MM.1S (cell line): ENCODE measurements at regions not wholly inside any gene's neighbourhood (a gene's known extent, or its start where the extent isn't known, plus 50 kb on each side); places are given as distances from the start of the nearest gene placed in this dataset.

Experiments
- DNase-seq: peaks from one replicate; pipeline ENCODE4 v3.0.0-alpha.2; 2015
- H2AFZ ChIP-seq: fragments of 300-600 bp; sonication (generic); 2 replicates; pipeline ENCODE4 v1.6.0; 2016; ENCODE audit warnings: antibody characterized with exemption, low read length
- H3F3A ChIP-seq: fragments of 300-600 bp; sonication (generic); 2 replicates; pipeline ENCODE4 v1.6.1; 2016; ENCODE audit warnings: mild to moderate bottlenecking, antibody characterized with exemption, low read length, moderate library complexity, mixed read lengths; ENCODE audit not compliant: insufficient read depth
- H3K27ac ChIP-seq: fragments of 300-600 bp; sonication (generic); 2 replicates; pipeline ENCODE4 v1.5.1; 2016; ENCODE audit warnings: mild to moderate bottlenecking, low read length
- H3K27me3 ChIP-seq: fragments of 300-600 bp; sonication (generic); replicated peaks from 2 replicates; pipeline ENCODE4 v1.6.0; 2016; ENCODE audit warnings: low read length; ENCODE audit not compliant: insufficient read depth
- H3K36me3 ChIP-seq: fragments of 300-600 bp; sonication (generic); replicated peaks from 2 replicates; pipeline ENCODE4 v1.6.1; 2016; ENCODE audit warnings: mild to moderate bottlenecking, low read length, mixed read lengths; ENCODE audit not compliant: insufficient read depth
- H3K4me1 ChIP-seq: fragments of 300-600 bp; sonication (generic); 2 replicates; pipeline ENCODE4 v1.6.1; 2016; ENCODE audit warnings: low read length, mixed read lengths
- H3K4me2 ChIP-seq: fragments of 300-600 bp; sonication (generic); 2 replicates; pipeline ENCODE4 v1.6.0; 2016; ENCODE audit warnings: low read depth, low read length
- H3K4me3 ChIP-seq: fragments of 300-600 bp; sonication (generic); 2 replicates; pipeline ENCODE4 v1.5.1; 2016; ENCODE audit warnings: low read length, mixed read lengths
- H3K79me2 ChIP-seq: fragments of 300-600 bp; sonication (generic); 2 replicates; pipeline ENCODE4 v1.6.1; 2016; ENCODE audit warnings: mixed run types, low read length, mixed read lengths
- H3K9ac ChIP-seq: fragments of 300-600 bp; sonication (generic); 2 replicates; pipeline ENCODE4 v1.6.1; 2016; ENCODE audit warnings: low read length, mixed read lengths
- H3K9me2 ChIP-seq: fragments of 300-600 bp; sonication (generic); replicated peaks from 2 replicates; pipeline ENCODE4 v1.6.1; 2016; ENCODE audit warnings: mild to moderate bottlenecking, low read length, mixed read lengths; ENCODE audit not compliant: insufficient read depth
- H3K9me3 ChIP-seq: fragments of 300-600 bp; sonication (generic); replicated peaks from 2 replicates; pipeline ENCODE4 v1.6.1; 2016; ENCODE audit warnings: mild to moderate bottlenecking, low read length, mixed read lengths; ENCODE audit not compliant: insufficient read depth
- H4K20me1 ChIP-seq: fragments of 300-600 bp; sonication (generic); 2 replicates; pipeline ENCODE4 v1.6.1; 2016; ENCODE audit warnings: mild to moderate bottlenecking, low read length, moderate library complexity, mixed read lengths; ENCODE audit not compliant: insufficient read depth
- CTCF ChIP-seq: fragments of 300-600 bp; sonication (generic); IDR thresholded peaks from 2 replicates; pipeline ENCODE4 v1.5.1; 2016; ENCODE audit warnings: antibody characterized with exemption, low read length, mixed read lengths
- EZH2 ChIP-seq: fragments of 300-600 bp; sonication (generic); optimal IDR thresholded peaks from 2 replicates; pipeline ENCODE3; 2017; ENCODE audit warnings: low read depth, mild to moderate bottlenecking, antibody characterized with exemption, low read length, mixed read lengths
- EZH2phosphoT487 ChIP-seq: fragments of 300-600 bp; sonication (generic); IDR thresholded peaks from 2 replicates; pipeline ENCODE4 v1.6.1; 2018; ENCODE audit warnings: antibody characterized with exemption, low read length

GRCh38 chr2:187165936-187166610 lies 282.0 kb downstream of the CALCRL start:
- no peak overlapping the region for H3K9ac ChIP-seq
- H3F3A ChIP-seq = no peaks in the 10 kb centered on the region
- DNase-seq = no peak
- H4K20me1 ChIP-seq = no peaks in the 10 kb centered on the region
- no peak overlapping the region for H3K4me3 ChIP-seq
- no peaks in the 10 kb centered on the region for H3K36me3 ChIP-seq
- H2AFZ ChIP-seq = no peak overlapping the region
- H3K4me1 ChIP-seq = peaks cover 14% of the 10 kb centered on the region
- no peak overlapping the region for H3K4me2 ChIP-seq
- TF ChIP-seq EZH2phosphoT487 (no peak), CTCF (no peak), EZH2 (no peak)
- H3K9me3 ChIP-seq = no peaks in the 10 kb centered on the region
- H3K79me2 ChIP-seq = no peaks in the 10 kb centered on the region
- no peaks in the 10 kb centered on the region for H3K27me3 ChIP-seq
- H3K27ac ChIP-seq = no peak overlapping the region
- H3K9me2 ChIP-seq = no peaks in the 10 kb centered on the region

- no peaks in the 10 kb centered on the region for H4K20me1 ChIP-seq
- no peak for DNase-seq
- H3K27me3 ChIP-seq = no peaks in the 10 kb centered on the region
- H2AFZ ChIP-seq = no peak overlapping the region
- H3F3A ChIP-seq = no peaks in the 10 kb centered on the region
- no peaks in the 10 kb centered on the region for H3K36me3 ChIP-seq
- H3K4me3 ChIP-seq = no peak overlapping the region
- no peak overlapping the region for H3K4me2 ChIP-seq
- H3K9me2 ChIP-seq = no peaks in the 10 kb centered on the region
- TF ChIP-seq EZH2phosphoT487 = no peak
- no peak for TF ChIP-seq CTCF
- no peak overlapping the region for H3K27ac ChIP-seq
- H3K79me2 ChIP-seq = no peaks in the 10 kb centered on the region
- no peaks in the 10 kb centered on the region for H3K4me1 ChIP-seq
- H3K9ac ChIP-seq = no peak overlapping the region
- no peaks in the 10 kb centered on the region for H3K9me3 ChIP-seq
These were observed 289.6 kb downstream of the CALCRL start for GRCh38 chr2:187158452-187158851.

DNA sequence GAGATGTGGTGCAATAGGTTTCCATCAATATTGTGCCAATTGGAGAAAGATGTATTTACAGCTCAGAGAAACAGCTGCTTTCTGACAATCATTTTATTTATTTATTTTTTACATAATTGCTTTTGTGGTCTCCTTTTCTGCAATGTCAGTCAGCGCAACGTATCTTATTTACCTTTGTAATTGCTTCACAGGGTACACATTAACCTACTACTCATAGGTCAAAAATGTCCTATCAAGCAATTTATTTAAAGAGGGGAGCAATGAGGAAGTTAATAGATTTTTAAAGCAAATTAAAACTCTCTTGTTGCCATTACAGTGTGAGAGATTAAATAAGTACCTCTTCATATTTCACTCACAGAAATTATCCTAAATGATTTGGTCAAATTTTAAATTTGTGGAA lies 291.0 kb downstream of the CALCRL start:
- no peak overlapping the region for H2AFZ ChIP-seq
- H3K36me3 ChIP-seq = no peaks in the 10 kb centered on the region
- no peak for DNase-seq

More for the DNA sequence above, 291.0 kb downstream of the CALCRL start:
- no peak for TF ChIP-seq EZH2
- TF ChIP-seq CTCF = no peak
- no peak for TF ChIP-seq EZH2phosphoT487
- H3K4me3 ChIP-seq = no peak overlapping the region
- H3F3A ChIP-seq = no peaks in the 10 kb centered on the region
- no peaks in the 10 kb centered on the region for H3K27me3 ChIP-seq
- no peaks in the 10 kb centered on the region for H3K79me2 ChIP-seq
- H3K27ac ChIP-seq = no peak overlapping the region
- no peaks in the 10 kb centered on the region for H4K20me1 ChIP-seq
- H3K9ac ChIP-seq = no peak overlapping the region
- H3K4me1 ChIP-seq = no peaks in the 10 kb centered on the region
- H3K4me2 ChIP-seq = no peak overlapping the region
- H3K9me3 ChIP-seq = no peaks in the 10 kb centered on the region
- H3K9me2 ChIP-seq = no peaks in the 10 kb centered on the region
